ENCODE measurements at regions not wholly inside any gene's neighbourhood (a gene's known extent, or its start where the extent isn't known, plus 50 kb on each side); places are given as distances from the start of the nearest gene placed in this dataset.

GRCh38 chr12:76288218-76288617 is 60.0 kb downstream of the BBS10 start:
- CTCF ChIA-PET (ENCODE audit: low intra/inter-chr PET ratio, low total read pairs): no interaction called here

More at GRCh38 chr12:76288218-76288617, 60.0 kb downstream of the BBS10 start:
- no peaks in the 10 kb centered on the region for H3K9me3 ChIP-seq (ENCODE audit: low read length)
- H3K27ac ChIP-seq (ENCODE audit: extremely low read length, insufficient read depth, low read length): no peak overlapping the region
- ATAC-seq (no peak), FAIRE-seq (no peak), DNase-seq (ENCODE audit: low spot score) (no peak)
- in situ Hi-C loops (cut with HindIII; ENCODE audit: extremely low pct_ligation_motif_present, low pct_unique_long_range_greater_than_20kb): no loop called here
- H3K79me2 ChIP-seq (ENCODE audit: insufficient read depth, low read length): no peaks in the 10 kb centered on the region
- no peaks in the 10 kb centered on the region for H4K20me1 ChIP-seq (ENCODE audit: insufficient read depth, low read length)
- H3K4me1 ChIP-seq (ENCODE audit: insufficient read depth, low read length): peaks cover 9% of the 10 kb centered on the region
- TF ChIP-seq KLF6 (CRISPR knock-in tag; IDR thresholded peaks at IDR 0.05) (no peak), ZNF543 (CRISPR knock-in tag; IDR thresholded peaks at IDR 0.05) (no peak), FOXP4 (CRISPR knock-in tag; IDR thresholded peaks at IDR 0.05) (no peak), ZNF629 (CRISPR knock-in tag; conservative IDR thresholded peaks at IDR 0.05) (no peak), SOX5 (CRISPR knock-in tag; IDR thresholded peaks at IDR 0.05; ENCODE audit: borderline replicate concordance) (no peak), ZNF788 (CRISPR knock-in tag; IDR thresholded peaks at IDR 0.05; ENCODE audit: borderline replicate concordance) (no peak), ZSCAN12 (CRISPR knock-in tag; IDR thresholded peaks at IDR 0.05) (no peak)
- TF ChIP-seq, protein P1, sequence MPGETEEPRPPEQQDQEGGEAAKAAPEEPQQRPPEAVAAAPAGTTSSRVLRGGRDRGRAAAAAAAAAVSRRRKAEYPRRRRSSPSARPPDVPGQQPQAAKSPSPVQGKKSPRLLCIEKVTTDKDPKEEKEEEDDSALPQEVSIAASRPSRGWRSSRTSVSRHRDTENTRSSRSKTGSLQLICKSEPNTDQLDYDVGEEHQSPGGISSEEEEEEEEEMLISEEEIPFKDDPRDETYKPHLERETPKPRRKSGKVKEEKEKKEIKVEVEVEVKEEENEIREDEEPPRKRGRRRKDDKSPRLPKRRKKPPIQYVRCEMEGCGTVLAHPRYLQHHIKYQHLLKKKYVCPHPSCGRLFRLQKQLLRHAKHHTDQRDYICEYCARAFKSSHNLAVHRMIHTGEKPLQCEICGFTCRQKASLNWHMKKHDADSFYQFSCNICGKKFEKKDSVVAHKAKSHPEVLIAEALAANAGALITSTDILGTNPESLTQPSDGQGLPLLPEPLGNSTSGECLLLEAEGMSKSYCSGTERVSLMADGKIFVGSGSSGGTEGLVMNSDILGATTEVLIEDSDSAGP (CRISPR knock-in tag; IDR thresholded peaks at IDR 0.05; ENCODE audit: borderline replicate concordance): no peak
- TF ChIP-seq, protein P2, sequence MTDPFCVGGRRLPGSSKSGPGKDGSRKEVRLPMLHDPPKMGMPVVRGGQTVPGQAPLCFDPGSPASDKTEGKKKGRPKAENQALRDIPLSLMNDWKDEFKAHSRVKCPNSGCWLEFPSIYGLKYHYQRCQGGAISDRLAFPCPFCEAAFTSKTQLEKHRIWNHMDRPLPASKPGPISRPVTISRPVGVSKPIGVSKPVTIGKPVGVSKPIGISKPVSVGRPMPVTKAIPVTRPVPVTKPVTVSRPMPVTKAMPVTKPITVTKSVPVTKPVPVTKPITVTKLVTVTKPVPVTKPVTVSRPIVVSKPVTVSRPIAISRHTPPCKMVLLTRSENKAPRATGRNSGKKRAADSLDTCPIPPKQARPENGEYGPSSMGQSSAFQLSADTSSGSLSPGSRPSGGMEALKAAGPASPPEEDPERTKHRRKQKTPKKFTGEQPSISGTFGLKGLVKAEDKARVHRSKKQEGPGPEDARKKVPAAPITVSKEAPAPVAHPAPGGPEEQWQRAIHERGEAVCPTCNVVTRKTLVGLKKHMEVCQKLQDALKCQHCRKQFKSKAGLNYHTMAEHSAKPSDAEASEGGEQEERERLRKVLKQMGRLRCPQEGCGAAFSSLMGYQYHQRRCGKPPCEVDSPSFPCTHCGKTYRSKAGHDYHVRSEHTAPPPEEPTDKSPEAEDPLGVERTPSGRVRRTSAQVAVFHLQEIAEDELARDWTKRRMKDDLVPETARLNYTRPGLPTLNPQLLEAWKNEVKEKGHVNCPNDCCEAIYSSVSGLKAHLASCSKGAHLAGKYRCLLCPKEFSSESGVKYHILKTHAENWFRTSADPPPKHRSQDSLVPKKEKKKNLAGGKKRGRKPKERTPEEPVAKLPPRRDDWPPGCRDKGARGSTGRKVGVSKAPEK (CRISPR knock-in tag; IDR thresholded peaks at IDR 0.05; ENCODE audit: borderline replicate concordance): no peak
- TF ChIP-seq, protein P3, sequence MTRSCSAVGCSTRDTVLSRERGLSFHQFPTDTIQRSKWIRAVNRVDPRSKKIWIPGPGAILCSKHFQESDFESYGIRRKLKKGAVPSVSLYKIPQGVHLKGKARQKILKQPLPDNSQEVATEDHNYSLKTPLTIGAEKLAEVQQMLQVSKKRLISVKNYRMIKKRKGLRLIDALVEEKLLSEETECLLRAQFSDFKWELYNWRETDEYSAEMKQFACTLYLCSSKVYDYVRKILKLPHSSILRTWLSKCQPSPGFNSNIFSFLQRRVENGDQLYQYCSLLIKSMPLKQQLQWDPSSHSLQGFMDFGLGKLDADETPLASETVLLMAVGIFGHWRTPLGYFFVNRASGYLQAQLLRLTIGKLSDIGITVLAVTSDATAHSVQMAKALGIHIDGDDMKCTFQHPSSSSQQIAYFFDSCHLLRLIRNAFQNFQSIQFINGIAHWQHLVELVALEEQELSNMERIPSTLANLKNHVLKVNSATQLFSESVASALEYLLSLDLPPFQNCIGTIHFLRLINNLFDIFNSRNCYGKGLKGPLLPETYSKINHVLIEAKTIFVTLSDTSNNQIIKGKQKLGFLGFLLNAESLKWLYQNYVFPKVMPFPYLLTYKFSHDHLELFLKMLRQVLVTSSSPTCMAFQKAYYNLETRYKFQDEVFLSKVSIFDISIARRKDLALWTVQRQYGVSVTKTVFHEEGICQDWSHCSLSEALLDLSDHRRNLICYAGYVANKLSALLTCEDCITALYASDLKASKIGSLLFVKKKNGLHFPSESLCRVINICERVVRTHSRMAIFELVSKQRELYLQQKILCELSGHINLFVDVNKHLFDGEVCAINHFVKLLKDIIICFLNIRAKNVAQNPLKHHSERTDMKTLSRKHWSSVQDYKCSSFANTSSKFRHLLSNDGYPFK (CRISPR knock-in tag; IDR thresholded peaks at IDR 0.05; ENCODE audit: borderline replicate concordance): no peak
- H3K36me3 ChIP-seq (replicated peaks in 1 of 2; ENCODE audit: control insufficient read depth in 1 of 2, insufficient read depth in 2 of 2, low read length in 2 of 2): no peaks in the 10 kb centered on the region
- no peak overlapping the region for H3K4me3 ChIP-seq (replicated peaks in 1 of 3; ENCODE audit: insufficient read depth in 1 of 3, low read depth in 2 of 3, low read length in 3 of 3)
- POLR2A ChIA-PET: no interaction called here
- no peak overlapping the region for H3K9ac ChIP-seq (ENCODE audit: insufficient read depth, low read depth, low read length)
- BruUV-seq (replicated peaks): no TSS peak
- no peaks in the 10 kb centered on the region; a peak in 1 of 5 replicates for H3K27me3 ChIP-seq (ENCODE audit: control insufficient read depth in 1 of 2, insufficient read depth in 2 of 2, low read length in 2 of 2)
- H2AFZ ChIP-seq (ENCODE audit: low read length): no peak overlapping the region
- no peak overlapping the region for H3K4me2 ChIP-seq (ENCODE audit: low read depth, low read length)
- intact Hi-C loops (cut with micrococcal nuclease; ENCODE audit: unreplicated experiment): no loop called here
